HG03280 (cell line): ENCODE measurements at regions not wholly inside any gene's neighbourhood (a gene's known extent, or its start where the extent isn't known, plus 50 kb on each side); places are given as distances from the start of the nearest gene placed in this dataset.

Experiments
- ATAC-seq: cut with Tn5 transposase; IDR thresholded peaks from one replicate; pipeline ENCODE4 v1.9.1; 2021; ENCODE audit warnings: mild to moderate bottlenecking, moderate library complexity; ENCODE audit not compliant: unreplicated experiment

- no peak for ATAC-seq
Observed at GRCh38 chr4:33161202-33161601, 2441.0 kb downstream of the PCDH7 start.

- no peak for ATAC-seq
Observed at GRCh38 chr4:33162122-33162521, 2442.0 kb downstream of the PCDH7 start.

GRCh38 chr4:33171873-33172525 lies 2451.8 kb downstream of the PCDH7 start:
- no peak for ATAC-seq

GRCh38 chr4:33176566-33176965 lies 2456.4 kb downstream of the PCDH7 start:
- ATAC-seq, result no peak

GRCh38 chr4:33184657-33185290 lies 2464.6 kb downstream of the PCDH7 start:
- peak; percentile 80 for ATAC-seq

- peak; percentile 44 for ATAC-seq
Observed at GRCh38 chr4:33187035-33187434, 2466.9 kb downstream of the PCDH7 start.

- ATAC-seq, result no peak
Observed at GRCh38 chr4:33188733-33189132, 2468.6 kb downstream of the PCDH7 start.

GRCh38 chr4:33189169-33189568 lies 2469.0 kb downstream of the PCDH7 start:
- no peak for ATAC-seq

GRCh38 chr4:33193109-33193508 lies 2472.9 kb downstream of the PCDH7 start:
- no peak for ATAC-seq

GRCh38 chr4:33200377-33200776 lies 2480.2 kb downstream of the PCDH7 start:
- no peak for ATAC-seq

GRCh38 chr4:33218238-33218637 lies 2498.1 kb downstream of the PCDH7 start:
- no peak for ATAC-seq

- ATAC-seq, result no peak
Observed at GRCh38 chr4:33226133-33226532, 2506.0 kb downstream of the PCDH7 start.

- no peak for ATAC-seq
Observed at GRCh38 chr4:33226783-33227182, 2506.6 kb downstream of the PCDH7 start.

GRCh38 chr4:33255094-33255493 lies 2534.9 kb downstream of the PCDH7 start:
- ATAC-seq, result no peak

- no peak for ATAC-seq
Observed at GRCh38 chr4:33255507-33255906, 2535.3 kb downstream of the PCDH7 start.

- no peak for ATAC-seq
Observed at GRCh38 chr4:33262824-33263223, 2542.7 kb downstream of the PCDH7 start.

GRCh38 chr4:33268776-33269175 lies 2548.6 kb downstream of the PCDH7 start:
- no peak for ATAC-seq

- no peak for ATAC-seq
Observed at GRCh38 chr4:33270403-33270802, 2550.2 kb downstream of the PCDH7 start.

- ATAC-seq, result no peak
Observed at GRCh38 chr4:33272722-33273121, 2552.6 kb downstream of the PCDH7 start.

- ATAC-seq, result no peak
Observed at GRCh38 chr4:33283818-33284217, 2563.6 kb downstream of the PCDH7 start.

- ATAC-seq, result no peak
Observed at GRCh38 chr4:33296876-33297455, 2576.8 kb downstream of the PCDH7 start.

- ATAC-seq, result no peak
Observed at GRCh38 chr4:33302321-33302720, 2582.2 kb downstream of the PCDH7 start.
